Liver (tissue), 3 donors: ENCODE measurements at regions not wholly inside any gene's neighbourhood (a gene's known extent, or its start where the extent isn't known, plus 50 kb on each side); places are given as distances from the start of the nearest gene placed in this dataset.

Source experiments
- FOXA1 ChIP-seq: IDR thresholded peaks from 2 replicates; pipeline ENCODE4 v1.6.1; 2016; ENCODE audit warnings: antibody characterized with exemption
- FOXA2 ChIP-seq: IDR thresholded peaks from 2 replicates; pipeline ENCODE4 v1.6.1; 2016; ENCODE audit warnings: antibody characterized with exemption
- RAD21 ChIP-seq, 2 donors: IDR thresholded peaks; 2 replicates each; pipeline ENCODE4 v1.6.1; 2016; ENCODE audit warnings: antibody characterized with exemption in 2 of 2, mild to moderate bottlenecking in 2 of 2
- SP1 ChIP-seq: IDR thresholded peaks from 2 replicates; pipeline ENCODE4 v1.6.1; 2018; ENCODE audit warnings: antibody characterized with exemption, mild to moderate bottlenecking
- TF ChIP-seq, protein P1 (sequence below): fragments of 150-350 bp; IDR thresholded peaks from 2 replicates; pipeline ENCODE4 v1.5.1; 2017; ENCODE audit warnings: improper control_type of control experiment, low read depth, low read length; ENCODE audit not compliant: missing input control
- TF ChIP-seq, protein P2 (sequence below): IDR thresholded peaks from 2 replicates; pipeline ENCODE4 v1.6.1; 2016; ENCODE audit warnings: antibody characterized with exemption
- TF ChIP-seq, protein P3 (sequence below): IDR thresholded peaks from 2 replicates; pipeline ENCODE4 v1.6.1; 2016; ENCODE audit warnings: antibody characterized with exemption
- donor health status: healthy.
- donor health status: healthy.

DNA sequence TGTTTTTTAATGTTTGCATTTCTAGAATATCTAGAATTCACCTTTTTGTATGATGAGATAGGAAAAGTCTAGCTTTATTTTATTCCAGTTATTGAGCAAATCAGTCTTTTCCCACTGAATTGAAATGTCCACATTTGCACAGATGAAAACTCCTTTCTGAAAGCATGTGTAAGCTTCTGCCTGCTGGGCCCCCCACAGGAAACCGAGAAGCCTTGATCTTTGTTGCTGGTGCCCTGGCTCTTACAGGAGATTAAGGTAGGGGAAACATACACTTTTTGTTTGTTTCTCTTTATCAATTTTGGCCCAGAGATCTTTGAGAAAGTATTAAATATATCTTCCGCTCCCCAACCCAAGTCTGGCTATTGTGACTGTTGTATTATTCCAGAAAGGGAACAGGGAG lies 87.2 kb upstream of the GNAZ start:
- TF ChIP-seq, protein P1, sequence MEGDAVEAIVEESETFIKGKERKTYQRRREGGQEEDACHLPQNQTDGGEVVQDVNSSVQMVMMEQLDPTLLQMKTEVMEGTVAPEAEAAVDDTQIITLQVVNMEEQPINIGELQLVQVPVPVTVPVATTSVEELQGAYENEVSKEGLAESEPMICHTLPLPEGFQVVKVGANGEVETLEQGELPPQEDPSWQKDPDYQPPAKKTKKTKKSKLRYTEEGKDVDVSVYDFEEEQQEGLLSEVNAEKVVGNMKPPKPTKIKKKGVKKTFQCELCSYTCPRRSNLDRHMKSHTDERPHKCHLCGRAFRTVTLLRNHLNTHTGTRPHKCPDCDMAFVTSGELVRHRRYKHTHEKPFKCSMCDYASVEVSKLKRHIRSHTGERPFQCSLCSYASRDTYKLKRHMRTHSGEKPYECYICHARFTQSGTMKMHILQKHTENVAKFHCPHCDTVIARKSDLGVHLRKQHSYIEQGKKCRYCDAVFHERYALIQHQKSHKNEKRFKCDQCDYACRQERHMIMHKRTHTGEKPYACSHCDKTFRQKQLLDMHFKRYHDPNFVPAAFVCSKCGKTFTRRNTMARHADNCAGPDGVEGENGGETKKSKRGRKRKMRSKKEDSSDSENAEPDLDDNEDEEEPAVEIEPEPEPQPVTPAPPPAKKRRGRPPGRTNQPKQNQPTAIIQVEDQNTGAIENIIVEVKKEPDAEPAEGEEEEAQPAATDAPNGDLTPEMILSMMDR = no peak
- no peak for TF ChIP-seq FOXA2
- TF ChIP-seq FOXA1 = no peak
- TF ChIP-seq SP1 = no peak
- TF ChIP-seq, protein P2, sequence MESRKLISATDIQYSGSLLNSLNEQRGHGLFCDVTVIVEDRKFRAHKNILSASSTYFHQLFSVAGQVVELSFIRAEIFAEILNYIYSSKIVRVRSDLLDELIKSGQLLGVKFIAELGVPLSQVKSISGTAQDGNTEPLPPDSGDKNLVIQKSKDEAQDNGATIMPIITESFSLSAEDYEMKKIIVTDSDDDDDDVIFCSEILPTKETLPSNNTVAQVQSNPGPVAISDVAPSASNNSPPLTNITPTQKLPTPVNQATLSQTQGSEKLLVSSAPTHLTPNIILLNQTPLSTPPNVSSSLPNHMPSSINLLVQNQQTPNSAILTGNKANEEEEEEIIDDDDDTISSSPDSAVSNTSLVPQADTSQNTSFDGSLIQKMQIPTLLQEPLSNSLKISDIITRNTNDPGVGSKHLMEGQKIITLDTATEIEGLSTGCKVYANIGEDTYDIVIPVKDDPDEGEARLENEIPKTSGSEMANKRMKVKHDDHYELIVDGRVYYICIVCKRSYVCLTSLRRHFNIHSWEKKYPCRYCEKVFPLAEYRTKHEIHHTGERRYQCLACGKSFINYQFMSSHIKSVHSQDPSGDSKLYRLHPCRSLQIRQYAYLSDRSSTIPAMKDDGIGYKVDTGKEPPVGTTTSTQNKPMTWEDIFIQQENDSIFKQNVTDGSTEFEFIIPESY = no peak
- TF ChIP-seq RAD21 (IDR thresholded peaks at IDR 0.05) = no peak
- TF ChIP-seq, protein P3, sequence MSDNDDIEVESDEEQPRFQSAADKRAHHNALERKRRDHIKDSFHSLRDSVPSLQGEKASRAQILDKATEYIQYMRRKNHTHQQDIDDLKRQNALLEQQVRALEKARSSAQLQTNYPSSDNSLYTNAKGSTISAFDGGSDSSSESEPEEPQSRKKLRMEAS = no peak
